ENCODE measurements at regions not wholly inside any gene's neighbourhood (a gene's known extent, or its start where the extent isn't known, plus 50 kb on each side); places are given as distances from the start of the nearest gene placed in this dataset.

- H3K27me3 ChIP-seq (replicated peaks; ENCODE audit: insufficient read depth): no peaks in the 10 kb centered on the region
- 30 to 34% methylated on average over 11 of the region's 11 CpGs for WGBS, 2 experiments (ENCODE audit: low coverage in 1 of 2, low lambda C conversion rate in 2 of 2, missing lambda C conversion rate in 2 of 2)
- no peak overlapping the region for H3K9ac ChIP-seq
- no peaks in the 10 kb centered on the region for H3K79me2 ChIP-seq (ENCODE audit: insufficient read depth)
- H3K4me1 ChIP-seq (ENCODE audit: insufficient read depth): peaks cover 24% of the 10 kb centered on the region
- H3K4me2 ChIP-seq (ENCODE audit: unreplicated experiment): no peak overlapping the region
- DNase-seq: peak; percentile 55
- H3K4me3 ChIP-seq: no peak overlapping the region
- no peaks in the 10 kb centered on the region for H3K9me3 ChIP-seq (ENCODE audit: low read depth)
- no peak overlapping the region for H2AFZ ChIP-seq
- H3F3A ChIP-seq (ENCODE audit: insufficient read depth): peaks cover 15% of the 10 kb centered on the region
- no peak overlapping the region for H3K27ac ChIP-seq
- H4K20me1 ChIP-seq (ENCODE audit: insufficient read depth): no peaks in the 10 kb centered on the region
- in situ Hi-C loops (cut with MboI): no loop called here
- TF ChIP-seq EZH2phosphoT487 (IDR thresholded peaks at IDR 0.05; ENCODE audit: insufficient read depth, low read depth): no peak
- TF ChIP-seq EZH2 (IDR thresholded peaks at IDR 0.05; ENCODE audit: insufficient read depth, poor library complexity, severe bottlenecking): no peak
- H3K36me3 ChIP-seq (ENCODE audit: low read depth): no peaks in the 10 kb centered on the region
- no peaks in the 10 kb centered on the region for H3K9me2 ChIP-seq (ENCODE audit: insufficient read depth)
Measured at GRCh38 chr4:151960449-151961230, 199.8 kb upstream of the GATB start.

GRCh38 chr4:151957153-151957552 is 196.3 kb upstream of the GATB start:
- Histone ChIP-seq H3K9me3 (ENCODE audit: low read depth) (no peaks in the 10 kb centered on the region), H3K9ac (no peak overlapping the region), H3K4me1 (ENCODE audit: insufficient read depth) (peaks cover 40% of the 10 kb centered on the region), H3K27me3 (replicated peaks; ENCODE audit: insufficient read depth) (no peaks in the 10 kb centered on the region), H3K36me3 (ENCODE audit: low read depth) (no peaks in the 10 kb centered on the region), H3K9me2 (ENCODE audit: insufficient read depth) (no peaks in the 10 kb centered on the region), H3K27ac (no peak overlapping the region), H3K4me2 (ENCODE audit: unreplicated experiment) (no peak overlapping the region), H3K4me3 (no peak overlapping the region), H3K79me2 (ENCODE audit: insufficient read depth) (no peaks in the 10 kb centered on the region), H3F3A (ENCODE audit: insufficient read depth) (peaks cover 17% of the 10 kb centered on the region), H2AFZ (no peak overlapping the region), H4K20me1 (ENCODE audit: insufficient read depth) (no peaks in the 10 kb centered on the region)
- no peak for DNase-seq
- TF ChIP-seq EZH2 (IDR thresholded peaks at IDR 0.05; ENCODE audit: insufficient read depth, poor library complexity, severe bottlenecking) (no peak), EZH2phosphoT487 (IDR thresholded peaks at IDR 0.05; ENCODE audit: insufficient read depth, low read depth) (no peak)
- in situ Hi-C loops (cut with MboI): no loop called here
- WGBS, 2 experiments (ENCODE audit: low coverage in 1 of 2, low lambda C conversion rate in 2 of 2, missing lambda C conversion rate in 2 of 2): 67 to 71% methylated on average over 5 of the region's 5 CpGs

- Histone ChIP-seq H3K27ac (peak overlapping the region; percentile 28), H2AFZ (no peak overlapping the region), H3K36me3 (ENCODE audit: low read depth) (no peaks in the 10 kb centered on the region), H3K79me2 (ENCODE audit: insufficient read depth) (no peaks in the 10 kb centered on the region), H3K27me3 (replicated peaks; ENCODE audit: insufficient read depth) (no peaks in the 10 kb centered on the region), H3K4me2 (ENCODE audit: unreplicated experiment) (no peak overlapping the region), H3F3A (ENCODE audit: insufficient read depth) (peaks cover 14% of the 10 kb centered on the region), H3K9me2 (ENCODE audit: insufficient read depth) (no peaks in the 10 kb centered on the region), H3K9me3 (ENCODE audit: low read depth) (no peaks in the 10 kb centered on the region), H3K4me3 (no peak overlapping the region), H3K4me1 (ENCODE audit: insufficient read depth) (peaks cover 46% of the 10 kb centered on the region), H3K9ac (no peak overlapping the region), H4K20me1 (ENCODE audit: insufficient read depth) (no peaks in the 10 kb centered on the region)
- DNase-seq: peak; percentile 88
- TF ChIP-seq EZH2phosphoT487 (IDR thresholded peaks at IDR 0.05; ENCODE audit: insufficient read depth, low read depth) (no peak), EZH2 (IDR thresholded peaks at IDR 0.05; ENCODE audit: insufficient read depth, poor library complexity, severe bottlenecking) (no peak)
- in situ Hi-C loops (cut with MboI): no loop called here
- 34 to 44% methylated on average over 5 of the region's 5 CpGs for WGBS, 2 experiments (ENCODE audit: low coverage in 1 of 2, low lambda C conversion rate in 2 of 2, missing lambda C conversion rate in 2 of 2)
Measured at GRCh38 chr4:151955721-151956380, 195.0 kb upstream of the GATB start.

GRCh38 chr4:151953795-151954372 is 193.1 kb upstream of the GATB start:
- no peak overlapping the region for H3K4me2 ChIP-seq (ENCODE audit: unreplicated experiment)
- H3K9ac ChIP-seq: no peak overlapping the region
- H3K9me2 ChIP-seq (ENCODE audit: insufficient read depth): no peaks in the 10 kb centered on the region
- TF ChIP-seq EZH2 (IDR thresholded peaks at IDR 0.05; ENCODE audit: insufficient read depth, poor library complexity, severe bottlenecking) (no peak), EZH2phosphoT487 (IDR thresholded peaks at IDR 0.05; ENCODE audit: insufficient read depth, low read depth) (no peak)
- H3K27me3 ChIP-seq (replicated peaks; ENCODE audit: insufficient read depth): no peaks in the 10 kb centered on the region
- H4K20me1 ChIP-seq (ENCODE audit: insufficient read depth): no peaks in the 10 kb centered on the region
- H3F3A ChIP-seq (ENCODE audit: insufficient read depth): peaks cover 20% of the 10 kb centered on the region
- H3K4me1 ChIP-seq (ENCODE audit: insufficient read depth): peaks cover 48% of the 10 kb centered on the region
- H3K79me2 ChIP-seq (ENCODE audit: insufficient read depth): no peaks in the 10 kb centered on the region
- no peaks in the 10 kb centered on the region for H3K9me3 ChIP-seq (ENCODE audit: low read depth)
- H3K27ac ChIP-seq: no peak overlapping the region
- WGBS, 2 experiments (ENCODE audit: low coverage in 1 of 2, low lambda C conversion rate in 2 of 2, missing lambda C conversion rate in 2 of 2): 74 to 78% methylated on average over 6 of the region's 6 CpGs
- H3K36me3 ChIP-seq (ENCODE audit: low read depth): no peaks in the 10 kb centered on the region
- H2AFZ ChIP-seq: no peak overlapping the region
- in situ Hi-C loops (cut with MboI): no loop called here
- DNase-seq: peak; percentile 21
- no peak overlapping the region for H3K4me3 ChIP-seq

Data from GM23248 (cell line).